GM19438 (cell line): ENCODE measurements at regions not wholly inside any gene's neighbourhood (a gene's known extent, or its start where the extent isn't known, plus 50 kb on each side); places are given as distances from the start of the nearest gene placed in this dataset.

Source experiments
- ATAC-seq: cut with Tn5 transposase; IDR thresholded peaks from one replicate; pipeline ENCODE4 v1.9.1; 2021; ENCODE audit warnings: low read depth; ENCODE audit not compliant: unreplicated experiment

DNA sequence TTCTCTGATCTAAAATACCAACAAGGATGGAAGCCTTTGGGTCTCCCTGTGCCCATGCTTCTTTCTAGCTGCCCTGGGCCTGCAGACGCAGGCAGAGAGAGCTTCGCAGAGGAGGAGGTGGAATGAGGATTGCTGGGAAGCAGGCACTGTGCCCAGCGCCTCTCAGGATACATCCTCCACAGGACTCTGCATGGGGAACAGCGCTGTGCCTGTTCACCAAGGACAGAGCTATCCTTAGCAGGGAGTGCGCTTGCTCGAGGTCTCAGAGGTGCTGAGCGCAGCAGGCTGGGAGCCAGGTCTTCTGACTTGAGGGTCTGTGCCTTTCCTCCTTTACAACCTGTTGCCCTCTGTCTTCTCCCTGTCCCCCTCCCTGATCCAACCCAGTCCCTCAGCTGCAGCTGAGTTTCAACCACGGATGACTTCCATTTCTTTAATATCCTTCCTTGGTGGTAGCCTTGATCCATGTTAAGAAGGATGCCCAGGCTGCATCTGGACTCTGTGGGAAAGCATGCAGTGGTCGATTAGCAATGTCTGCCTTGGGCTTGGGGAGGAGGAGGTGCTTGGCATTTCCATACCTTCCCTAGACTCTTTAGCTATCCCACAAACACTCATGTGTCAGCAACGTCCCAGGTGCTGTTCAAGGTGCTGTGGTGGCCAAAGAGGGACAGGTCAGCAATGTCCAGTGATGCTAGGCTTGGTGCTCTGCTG lies 219.6 kb upstream of the GPR26 start:
- ATAC-seq: no peak

DNA sequence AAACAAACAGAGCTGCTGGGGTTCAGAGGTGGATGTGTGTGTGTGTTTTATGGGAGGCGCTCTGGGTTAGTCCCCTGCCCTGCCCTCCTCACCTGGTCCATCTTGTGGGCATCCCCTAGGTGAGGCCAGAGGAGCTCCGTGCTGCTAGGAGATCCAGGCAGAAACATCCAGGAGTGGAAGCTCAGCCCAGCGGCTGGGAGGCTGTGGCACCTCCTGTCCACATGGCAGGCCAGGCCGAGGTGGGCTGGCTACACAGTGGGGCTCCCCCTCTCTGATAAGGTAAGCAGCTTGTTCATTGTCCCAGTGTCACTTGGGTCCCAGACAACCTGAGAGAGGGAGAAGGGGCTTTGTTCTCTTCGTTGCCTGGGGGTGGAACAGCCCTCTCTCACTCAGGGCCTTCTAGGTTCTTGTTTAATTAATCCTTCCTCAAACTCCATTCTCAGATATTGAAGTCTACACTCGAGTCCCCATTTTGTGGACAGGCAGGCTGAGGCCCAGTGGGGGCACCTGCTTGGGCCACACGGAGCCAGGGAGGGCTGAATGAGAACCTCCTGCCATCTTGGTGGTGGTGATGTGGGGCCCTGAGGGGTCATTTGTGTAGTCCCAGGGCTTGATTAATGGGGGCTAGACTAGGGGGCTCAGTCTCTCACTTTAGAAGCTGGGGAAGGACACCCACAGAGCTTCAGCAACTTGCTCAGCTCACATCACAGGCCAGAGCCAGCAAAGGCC lies 216.8 kb upstream of the GPR26 start:
- ATAC-seq: no peak

DNA sequence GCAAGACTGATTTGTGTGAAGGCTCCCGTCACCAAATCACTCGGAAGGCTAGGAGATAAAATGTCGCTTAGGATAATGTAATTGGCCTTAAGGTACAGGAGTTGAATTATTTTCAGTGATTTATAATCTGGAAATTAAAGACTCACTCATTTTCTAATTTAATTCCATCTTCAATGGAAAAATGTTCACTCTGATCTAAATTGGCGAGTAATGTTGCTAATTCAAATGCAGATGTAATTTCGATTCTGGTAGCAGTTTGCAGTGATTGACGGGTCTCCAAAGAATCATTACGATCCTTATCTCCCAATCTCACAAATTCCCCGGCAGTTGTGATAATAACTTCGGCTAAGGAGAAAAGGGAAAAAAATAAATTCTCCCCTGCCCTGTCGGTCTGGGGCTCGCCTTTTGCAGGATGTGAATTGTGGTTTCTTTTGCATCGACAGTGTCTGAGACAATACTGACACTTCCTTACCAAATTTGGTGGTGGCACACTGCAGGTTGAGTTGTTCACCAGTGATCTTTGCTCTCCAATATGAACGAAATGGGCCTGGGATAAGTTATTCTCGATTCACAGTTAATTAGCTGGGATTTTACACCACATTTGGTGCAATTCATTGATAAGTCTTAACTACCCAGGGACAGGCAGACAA lies 215.1 kb upstream of the GPR26 start:
- ATAC-seq: no peak

GRCh38 chr10:123451618-123452245 lies 214.4 kb upstream of the GPR26 start:
- no peak for ATAC-seq

DNA sequence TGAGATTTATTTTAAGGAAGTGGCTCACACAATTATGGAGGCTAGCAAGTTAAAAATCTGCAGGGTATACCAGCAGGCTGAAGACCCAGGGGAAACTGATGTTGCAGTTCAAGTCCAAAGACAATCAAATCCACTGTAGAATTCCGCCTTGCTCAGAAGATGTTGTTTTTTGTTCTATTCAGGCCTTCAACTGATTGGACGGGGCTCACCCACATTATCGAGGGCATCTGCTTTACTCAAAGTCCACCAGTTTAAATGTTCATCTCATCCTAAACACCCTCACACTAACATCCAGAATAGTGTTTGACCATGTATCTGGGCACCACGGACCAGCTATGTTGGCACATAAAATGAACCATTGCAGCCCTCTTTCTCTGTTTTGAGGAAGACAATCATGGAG lies 211.2 kb upstream of the GPR26 start:
- ATAC-seq: no peak

DNA sequence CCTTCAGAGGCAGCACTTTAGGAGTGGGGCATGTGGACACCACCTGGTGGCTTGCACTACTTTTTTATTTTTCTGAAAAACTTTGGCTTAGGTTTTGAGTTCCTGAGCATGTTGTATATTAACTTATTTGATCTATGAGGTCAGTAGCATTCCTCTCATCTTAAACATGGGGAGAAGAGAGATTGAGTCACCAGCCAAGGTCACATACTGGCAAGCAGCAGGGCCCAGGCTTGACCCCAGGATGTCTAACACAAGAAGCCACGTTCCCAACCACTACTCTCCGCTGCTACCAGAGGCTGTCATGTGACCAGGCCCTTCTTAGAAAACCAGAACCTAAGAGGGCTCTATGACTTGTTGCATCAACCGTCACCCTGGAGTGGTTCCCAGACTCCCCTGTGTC lies 210.3 kb upstream of the GPR26 start:
- no peak for ATAC-seq

DNA sequence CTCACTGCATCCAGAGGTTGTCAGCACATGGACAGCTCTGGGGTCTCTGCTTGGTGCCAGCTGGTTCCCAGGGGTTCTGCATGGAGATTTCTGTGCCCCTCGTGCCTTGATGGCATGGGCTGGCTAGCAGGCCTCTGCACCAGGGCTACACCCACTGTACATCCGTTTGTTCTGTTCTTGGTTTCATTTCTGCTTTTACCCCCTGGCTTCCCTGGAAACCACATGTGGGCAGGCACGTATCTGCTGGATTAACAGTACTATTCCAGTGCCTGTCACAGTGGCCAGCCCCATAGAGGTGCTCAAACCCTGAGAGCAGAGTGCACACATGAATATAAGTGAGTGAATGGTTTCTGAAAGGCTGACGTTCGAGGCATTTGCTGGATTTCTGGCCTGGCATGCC lies 207.2 kb upstream of the GPR26 start:
- ATAC-seq: no peak

DNA sequence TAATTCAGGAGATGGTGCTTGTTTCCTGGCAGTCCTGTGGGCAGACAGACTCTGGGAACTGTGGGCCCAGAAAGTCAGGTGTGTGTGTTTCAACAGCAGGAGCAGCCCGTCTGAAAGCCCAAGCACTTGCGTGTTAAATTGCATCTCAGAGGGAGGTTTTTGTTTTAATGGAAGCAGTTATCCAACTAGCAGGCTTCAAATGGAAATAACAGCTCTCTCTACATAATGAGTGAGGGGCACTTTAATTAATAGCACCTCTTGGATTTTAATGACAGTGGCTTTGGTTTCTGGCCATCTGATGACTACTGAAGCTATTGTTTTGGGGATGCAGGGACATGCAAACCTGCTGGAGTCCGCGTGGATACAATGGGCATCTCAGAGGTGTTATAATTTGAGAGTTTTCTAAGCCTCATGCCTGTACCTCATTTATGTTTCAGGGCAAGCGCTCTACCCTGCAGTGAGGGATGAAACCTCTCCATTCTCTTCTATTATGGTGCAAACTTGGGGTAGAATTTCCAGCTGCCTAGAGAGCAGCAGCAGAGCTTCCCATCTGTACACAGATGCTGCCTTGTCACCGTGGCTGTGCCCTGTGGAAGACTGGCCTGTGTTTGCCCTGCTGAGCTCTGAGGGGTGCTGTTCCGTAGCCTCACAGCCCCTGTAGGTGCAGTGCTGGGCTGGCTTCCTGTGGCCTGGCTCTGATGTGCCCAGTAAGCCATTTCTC lies 206.6 kb upstream of the GPR26 start:
- no peak for ATAC-seq

GRCh38 chr10:123462246-123462645 lies 203.9 kb upstream of the GPR26 start:
- ATAC-seq: no peak

DNA sequence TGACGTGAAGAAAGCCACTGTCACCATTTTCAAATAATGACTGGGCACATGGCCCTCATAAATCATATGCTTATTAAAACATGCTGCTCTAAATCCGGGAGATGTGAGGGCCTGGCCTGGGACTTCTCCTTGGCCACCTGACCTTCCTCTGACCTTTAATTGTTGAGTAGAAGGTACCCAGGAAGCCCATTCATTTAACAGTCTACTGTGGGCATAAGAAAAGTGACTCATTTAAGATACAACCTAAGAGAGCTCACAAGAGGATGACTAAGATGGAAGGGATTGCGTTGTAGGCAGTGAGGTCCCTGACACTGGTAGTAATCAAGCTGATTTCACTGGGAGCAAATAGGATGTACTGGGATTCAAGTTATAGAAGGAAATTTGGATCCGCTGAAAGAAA lies 203.4 kb upstream of the GPR26 start:
- no peak for ATAC-seq

GRCh38 chr10:123463181-123463580 lies 203.0 kb upstream of the GPR26 start:
- ATAC-seq: no peak

DNA sequence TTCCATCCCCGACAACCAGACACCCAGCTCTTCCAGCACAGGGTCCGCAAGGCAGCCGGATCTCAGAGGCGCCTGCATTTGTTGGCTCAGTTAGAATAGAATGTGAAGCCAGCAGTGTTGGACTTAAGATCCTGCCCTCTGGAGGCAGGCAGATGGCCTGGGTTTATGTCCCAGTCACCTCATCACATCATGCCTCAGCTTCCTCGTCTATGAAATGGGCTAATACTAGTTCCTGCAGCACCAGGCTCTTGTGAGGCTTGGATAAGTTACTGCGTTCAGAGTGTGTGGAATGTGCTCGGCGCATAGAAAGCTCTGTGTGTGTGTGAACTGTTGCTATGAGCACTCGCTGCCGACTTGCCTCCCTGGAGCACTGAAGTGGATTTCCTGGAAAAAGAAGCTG lies 202.5 kb upstream of the GPR26 start:
- ATAC-seq: no peak

GRCh38 chr10:123464430-123465323 lies 201.5 kb upstream of the GPR26 start:
- ATAC-seq: no peak

DNA sequence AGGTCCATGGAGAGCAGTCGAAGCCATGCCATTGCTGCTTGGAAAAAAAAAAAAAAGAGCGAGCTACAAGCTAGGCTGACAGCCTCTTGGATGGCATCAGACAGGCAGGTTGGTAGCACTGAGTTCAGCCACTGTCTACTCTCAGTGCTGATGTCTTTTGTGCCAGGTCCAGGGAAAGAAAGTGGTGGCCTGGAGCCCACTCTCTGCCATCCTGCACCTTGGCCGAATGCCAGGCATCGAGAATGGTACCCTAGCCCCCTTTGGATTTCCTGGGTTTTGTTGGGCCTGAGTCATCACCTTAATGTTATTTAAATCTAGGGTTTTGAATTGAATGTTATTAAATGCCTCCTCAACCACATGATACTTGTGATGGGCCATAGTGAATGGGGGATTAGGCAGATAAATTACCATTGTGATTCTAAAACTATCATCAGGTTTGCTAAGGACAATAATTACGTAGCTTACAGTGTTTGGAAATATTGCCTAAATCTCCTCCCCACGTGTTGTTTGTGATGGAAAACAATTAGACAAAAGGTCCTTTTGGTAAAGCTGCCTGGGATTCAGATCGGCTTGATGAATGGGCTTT lies 195.7 kb upstream of the GPR26 start:
- no peak for ATAC-seq

GRCh38 chr10:123471811-123472210 lies 194.3 kb upstream of the GPR26 start:
- no peak for ATAC-seq

GRCh38 chr10:123472606-123473005 lies 193.5 kb upstream of the GPR26 start:
- ATAC-seq: no peak

DNA sequence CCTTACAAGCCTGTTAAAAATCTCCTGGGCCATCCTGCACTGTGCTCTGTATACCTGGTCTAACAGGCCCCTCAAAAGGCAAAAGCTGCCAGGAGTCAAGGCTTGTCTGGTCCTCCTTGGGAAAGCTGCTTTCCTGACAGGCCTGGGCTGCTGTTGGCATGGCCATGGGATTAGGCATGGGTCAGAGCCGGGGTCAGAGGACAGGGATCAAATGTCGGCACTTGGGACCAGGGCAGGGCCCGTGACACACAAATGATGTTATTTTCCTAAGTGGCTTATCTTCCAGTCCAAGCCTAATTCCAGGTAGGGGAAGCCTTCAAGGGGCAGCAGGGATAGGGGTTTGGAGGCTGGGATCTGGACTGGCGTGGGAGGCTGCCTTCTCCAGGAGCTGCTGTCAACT lies 191.5 kb upstream of the GPR26 start:
- ATAC-seq: no peak

- ATAC-seq: no peak
Observed at GRCh38 chr10:123475466-123475865, 190.7 kb upstream of the GPR26 start.

- ATAC-seq: no peak
Observed at GRCh38 chr10:123478116-123478515, 188.0 kb upstream of the GPR26 start.
